HG03039 (cell line): ENCODE measurements at regions not wholly inside any gene's neighbourhood (a gene's known extent, or its start where the extent isn't known, plus 50 kb on each side); places are given as distances from the start of the nearest gene placed in this dataset.

Source experiments
- ATAC-seq: cut with Tn5 transposase; IDR thresholded peaks from one replicate; pipeline ENCODE4 v1.9.1; 2021; ENCODE audit warnings: mild to moderate bottlenecking, moderate library complexity; ENCODE audit not compliant: unreplicated experiment

DNA sequence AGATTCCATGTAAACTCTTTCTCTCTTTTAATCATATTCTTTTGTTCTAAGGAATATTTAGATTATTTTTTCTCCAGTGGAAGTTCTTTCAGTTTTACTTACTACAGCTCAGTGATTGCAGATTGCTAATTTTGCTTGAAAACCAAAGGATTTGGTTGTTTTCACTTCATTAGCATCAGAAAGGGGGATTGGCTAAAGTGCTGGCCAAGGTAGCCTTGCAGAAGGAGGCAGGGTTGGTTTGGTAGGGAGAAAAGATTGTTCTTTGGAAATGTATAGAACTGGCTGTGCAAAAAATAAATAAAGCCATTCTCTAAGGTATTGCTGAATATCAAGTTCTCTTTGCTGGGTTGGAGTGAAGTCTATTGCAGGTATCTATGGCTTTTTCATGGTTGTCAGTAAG, 92.6 kb downstream of the FAT3 start:
- ATAC-seq: no peak

DNA sequence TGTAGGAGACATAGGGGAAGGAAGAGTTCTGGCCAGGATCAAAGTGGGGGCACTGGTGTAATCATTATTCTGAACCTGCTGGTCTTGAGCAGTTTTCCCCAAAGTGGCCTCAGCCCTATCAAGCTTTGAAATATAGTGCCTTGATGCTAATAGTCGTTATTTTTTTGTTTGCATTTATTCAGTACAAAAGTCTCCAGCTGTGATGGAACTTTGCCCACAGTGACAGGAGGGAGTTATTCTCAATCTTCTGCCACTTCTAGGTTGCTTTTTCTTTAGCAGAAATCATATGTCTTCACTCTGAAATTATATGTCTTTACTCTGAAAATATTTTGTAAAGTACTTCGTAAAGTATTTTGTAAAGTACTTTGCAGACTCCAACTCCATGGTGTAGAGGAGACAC, 93.1 kb downstream of the FAT3 start:
- no peak for ATAC-seq

DNA sequence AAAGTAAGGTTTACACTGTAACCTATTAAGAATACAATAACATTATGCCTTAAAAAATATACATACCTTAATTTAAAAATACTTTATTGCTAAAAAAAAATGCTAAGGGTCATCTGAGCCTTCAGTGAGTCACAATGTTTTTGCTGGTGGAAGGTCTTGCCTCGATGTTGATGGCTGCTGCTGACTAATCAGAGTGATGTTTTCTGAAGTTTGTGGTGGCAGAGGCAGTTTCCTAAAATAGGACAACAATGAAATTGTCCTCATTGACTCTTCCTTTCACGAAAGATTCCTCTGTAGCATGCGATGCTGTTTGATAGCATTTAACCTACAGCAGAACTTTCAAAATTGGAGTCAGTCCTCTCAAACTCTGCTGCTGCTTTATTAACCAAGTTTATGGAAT, 97.6 kb downstream of the FAT3 start:
- no peak for ATAC-seq

DNA sequence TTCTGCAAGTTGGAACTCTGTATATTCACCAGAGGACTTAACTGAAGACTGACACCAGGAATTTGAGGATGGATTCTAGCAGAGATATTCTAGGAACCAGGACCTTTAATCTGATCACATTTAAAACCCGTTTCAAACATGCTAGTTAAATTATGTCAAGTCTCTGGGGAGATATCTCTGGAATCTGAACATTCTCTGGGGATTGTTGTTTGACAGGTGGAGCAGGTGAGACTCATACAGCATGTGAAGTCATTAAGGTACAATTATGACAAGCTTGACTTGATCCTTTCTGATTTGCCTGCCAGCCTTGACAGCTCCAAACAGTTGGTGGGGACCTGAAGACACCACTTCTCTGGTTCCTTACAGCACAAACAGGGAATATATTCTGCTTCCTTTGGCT, 100.3 kb downstream of the FAT3 start:
- ATAC-seq: no peak

DNA sequence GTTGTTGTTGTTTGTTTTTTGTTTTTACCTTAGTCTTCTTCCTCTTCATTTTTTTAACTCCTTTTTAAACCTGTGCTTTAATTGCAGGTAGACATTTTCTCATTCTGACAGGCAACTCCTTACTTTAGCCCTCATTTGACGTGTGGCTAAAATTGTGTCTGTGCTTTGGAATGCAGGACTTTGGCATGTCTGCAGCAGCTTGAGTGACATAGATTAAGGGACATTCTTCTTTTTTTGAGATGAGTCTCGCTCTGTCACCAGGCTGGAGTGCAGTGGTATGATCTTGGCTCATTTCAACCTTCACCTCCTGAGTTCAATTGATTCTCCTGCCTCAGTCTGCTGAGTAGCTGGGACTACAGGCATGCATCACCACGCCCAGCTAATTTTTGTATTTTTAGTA, 100.8 kb downstream of the FAT3 start:
- no peak for ATAC-seq

DNA sequence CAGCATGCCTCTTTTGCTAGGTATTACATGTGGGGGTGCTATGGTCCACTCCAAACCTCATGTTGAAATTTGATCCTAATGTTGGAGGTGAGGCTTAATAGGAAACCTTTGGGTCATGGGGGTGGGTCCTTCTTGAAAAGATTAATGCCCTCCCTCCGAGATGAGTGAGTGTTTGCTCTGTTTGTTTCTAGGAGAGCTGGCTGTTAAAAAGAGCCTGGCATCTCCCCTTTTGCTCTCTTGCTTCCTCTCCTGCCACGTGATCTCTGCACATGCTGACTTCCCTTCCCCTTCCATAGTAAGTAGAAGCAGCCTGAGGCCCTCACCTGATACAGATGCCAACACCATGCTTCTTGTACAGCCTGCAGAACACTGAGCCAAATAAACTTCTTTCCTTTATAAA, 104.5 kb downstream of the FAT3 start:
- no peak for ATAC-seq

DNA sequence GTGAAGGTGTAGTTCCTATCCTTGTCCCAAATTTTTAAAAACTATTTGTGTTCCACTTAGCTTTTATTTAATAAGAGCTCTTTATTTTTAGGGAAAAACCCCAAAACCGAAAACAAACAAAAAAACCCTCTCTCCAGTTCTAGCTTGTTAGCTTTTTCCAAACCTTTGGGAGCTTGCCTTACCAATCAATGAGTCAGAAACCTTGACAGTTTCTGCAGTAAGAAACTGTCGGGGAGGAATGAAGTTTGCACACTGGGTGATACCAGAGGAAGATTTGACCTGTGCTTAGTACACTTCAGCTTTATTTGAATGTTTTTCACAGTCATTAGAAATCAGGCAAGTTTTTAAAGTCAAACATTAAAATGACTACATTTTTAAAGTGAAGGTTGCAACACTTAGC, 105.0 kb downstream of the FAT3 start:
- ATAC-seq: no peak

DNA sequence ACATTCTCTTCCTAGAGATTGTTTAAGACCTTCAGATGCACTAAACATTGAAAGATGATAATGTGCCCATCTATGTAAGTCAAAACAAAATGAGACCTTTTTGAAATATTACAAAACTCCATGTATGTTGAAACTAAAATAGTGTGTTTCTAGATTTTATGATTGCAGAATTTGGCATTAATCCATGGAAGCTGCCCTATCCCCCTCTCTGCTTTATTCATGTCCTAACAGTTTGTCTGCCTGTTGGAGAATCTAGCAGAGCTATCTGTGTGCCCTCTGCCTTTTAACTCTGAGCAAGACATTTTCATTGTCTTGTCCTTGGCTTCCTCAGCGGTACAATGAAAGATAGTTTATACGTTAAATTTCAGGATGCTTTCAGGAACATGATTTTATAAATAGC, 105.5 kb downstream of the FAT3 start:
- ATAC-seq: no peak

DNA sequence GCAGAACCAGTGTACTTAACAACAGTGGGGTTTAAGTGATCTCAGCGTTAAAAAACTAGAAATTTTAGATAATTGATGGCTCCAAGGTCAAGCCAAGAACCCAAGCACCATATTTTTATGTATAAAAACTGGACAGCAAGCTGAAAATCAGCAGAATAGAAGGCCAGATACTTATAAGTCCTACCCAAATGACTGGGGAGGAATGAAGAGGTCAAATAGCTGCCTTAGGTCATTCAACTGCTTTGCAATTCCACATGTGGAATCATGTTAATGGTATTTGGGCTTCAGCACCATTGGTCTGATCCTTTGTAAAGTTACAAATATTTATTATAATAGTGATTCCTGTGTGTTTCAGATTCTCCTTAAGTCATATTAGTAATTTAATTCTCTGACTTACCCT, 108.4 kb downstream of the FAT3 start:
- ATAC-seq: no peak

DNA sequence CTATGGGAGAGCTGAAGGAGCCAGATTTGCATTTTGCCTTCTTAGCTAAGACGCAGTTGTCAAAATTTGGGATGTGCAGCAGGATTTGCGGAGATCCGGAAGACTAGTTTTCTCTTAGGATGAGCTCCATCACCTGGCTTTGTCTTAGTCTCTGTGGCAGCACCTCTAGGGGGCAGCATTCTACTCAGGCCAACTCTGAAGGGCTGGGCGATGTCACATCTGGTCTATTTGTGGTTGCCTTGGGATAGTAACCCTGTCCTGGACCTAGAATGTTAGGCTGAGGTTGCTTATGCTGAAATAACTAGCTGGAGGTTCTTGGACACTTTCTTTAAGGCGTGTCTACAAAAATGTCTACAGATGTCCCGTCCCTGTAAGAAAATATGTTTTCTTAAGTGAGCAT, 116.2 kb downstream of the FAT3 start:
- no peak for ATAC-seq

DNA sequence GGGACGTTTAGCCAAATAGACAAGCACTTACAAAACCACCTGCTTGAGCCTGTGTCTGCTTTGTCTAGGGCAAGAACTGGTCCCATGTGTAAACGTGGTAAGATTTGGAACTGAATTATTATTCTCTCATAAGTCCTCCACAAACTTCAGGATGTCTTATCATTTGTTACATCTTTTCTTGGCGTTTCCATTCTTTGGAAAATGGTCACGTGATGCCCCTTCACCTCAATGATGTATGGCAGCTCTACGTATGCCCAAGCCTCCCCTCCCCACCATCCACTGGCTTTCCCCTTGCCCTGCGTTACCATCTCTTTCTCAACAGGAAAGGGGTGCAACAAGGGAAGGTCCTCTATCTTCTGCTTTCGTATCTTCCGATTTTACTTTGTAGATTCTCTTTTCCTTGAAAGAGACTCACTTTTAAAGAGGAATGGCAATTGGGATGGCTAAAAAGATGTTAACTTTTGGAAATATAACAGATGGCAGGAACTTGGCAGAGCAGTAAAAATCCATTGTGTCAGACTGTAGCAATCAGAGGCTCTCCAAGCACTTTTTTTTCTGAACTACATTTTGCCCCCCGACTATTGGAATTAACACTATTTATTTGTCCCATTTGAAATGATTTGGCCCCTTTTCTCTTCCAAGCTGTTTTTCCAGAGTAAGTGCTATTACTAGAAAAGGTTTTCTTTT, 117.6 kb downstream of the FAT3 start:
- ATAC-seq: no peak

DNA sequence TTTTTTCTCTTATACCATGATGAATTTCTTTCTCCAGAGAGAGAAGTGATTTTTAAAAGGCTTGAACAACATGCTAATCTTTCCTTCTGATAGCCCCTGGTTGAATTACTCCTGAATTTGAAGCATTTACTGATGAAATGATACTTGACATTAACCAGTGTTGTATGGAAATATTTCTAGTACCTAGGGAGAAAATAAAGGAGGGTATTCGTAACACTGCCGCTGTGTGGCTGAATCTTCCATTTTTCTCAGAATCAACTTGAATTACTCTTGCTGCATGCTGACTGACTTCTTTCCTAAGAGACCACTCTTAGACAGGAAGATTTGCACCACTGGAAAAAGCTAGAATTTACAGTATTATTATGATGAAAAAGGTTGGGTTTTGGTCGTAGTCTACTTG, 118.3 kb downstream of the FAT3 start:
- no peak for ATAC-seq

DNA sequence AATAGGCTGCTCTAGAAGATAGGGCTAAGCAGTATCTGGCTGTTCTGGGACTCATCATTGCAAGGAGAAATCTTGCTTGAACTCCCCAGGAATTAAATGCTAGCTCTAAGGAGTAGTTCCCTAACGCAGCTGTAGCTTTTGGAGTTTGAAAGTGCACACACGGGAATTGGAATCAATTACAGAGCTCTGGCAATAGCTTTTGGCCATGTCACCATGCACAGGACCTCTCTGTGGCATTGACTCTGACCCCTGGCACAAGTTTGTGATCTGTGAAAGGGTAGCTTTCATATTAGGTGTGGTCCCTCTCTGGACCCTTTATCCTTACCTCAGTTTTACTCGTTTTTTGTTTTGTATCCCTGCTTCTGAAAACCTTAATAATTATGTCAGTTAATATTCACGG, 121.6 kb downstream of the FAT3 start:
- ATAC-seq: no peak

DNA sequence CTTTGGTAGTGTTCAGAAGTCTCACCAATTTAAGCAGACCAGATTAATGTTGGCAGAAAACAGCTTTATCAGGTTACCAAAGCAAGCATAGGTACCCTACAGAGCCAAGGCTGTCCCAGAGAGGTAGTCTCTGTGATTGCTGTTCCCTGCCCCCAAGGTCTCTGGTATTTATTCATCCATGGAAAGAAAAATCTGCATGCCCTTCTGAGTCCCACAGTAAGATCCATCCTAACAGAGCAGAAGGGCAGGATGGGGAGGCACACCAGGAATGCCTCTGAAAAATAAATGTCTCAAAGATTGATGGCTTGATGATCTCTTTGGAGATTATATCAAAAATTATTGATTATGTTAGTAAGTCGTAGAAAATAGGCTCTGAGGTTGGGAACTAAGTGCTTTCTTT, 122.8 kb downstream of the FAT3 start:
- ATAC-seq: no peak

DNA sequence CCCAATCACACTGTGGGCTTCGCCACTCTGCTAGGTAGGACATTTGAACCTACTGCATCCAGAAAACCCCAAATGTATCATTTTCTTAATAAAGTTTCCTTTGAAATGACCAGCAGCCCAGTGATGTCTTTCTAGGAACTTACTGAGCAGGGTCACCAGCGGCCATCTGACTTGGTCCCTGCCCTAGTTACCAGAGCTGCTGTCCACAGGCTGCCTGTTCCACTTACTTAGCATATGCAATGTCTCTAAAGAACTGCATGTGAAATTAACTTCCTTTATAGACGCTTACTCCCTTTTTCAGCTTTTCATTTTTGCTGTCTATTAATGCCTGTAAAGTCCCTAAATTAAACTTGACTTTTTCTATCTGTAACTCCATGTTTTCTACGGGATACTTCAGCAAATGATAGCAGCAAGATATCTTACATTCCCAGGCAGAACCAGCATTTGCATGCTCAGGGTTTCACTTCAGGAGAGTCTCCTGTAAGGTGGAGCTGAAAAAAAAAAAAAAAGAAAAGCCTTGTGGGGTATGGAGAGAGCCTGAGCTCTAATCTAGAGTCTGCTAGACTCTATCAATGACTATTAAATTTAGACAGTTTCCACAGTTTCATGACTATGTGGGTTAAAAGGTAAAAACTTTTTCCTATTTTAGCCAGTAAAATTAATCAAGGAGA, 125.0 kb downstream of the FAT3 start:
- no peak for ATAC-seq

DNA sequence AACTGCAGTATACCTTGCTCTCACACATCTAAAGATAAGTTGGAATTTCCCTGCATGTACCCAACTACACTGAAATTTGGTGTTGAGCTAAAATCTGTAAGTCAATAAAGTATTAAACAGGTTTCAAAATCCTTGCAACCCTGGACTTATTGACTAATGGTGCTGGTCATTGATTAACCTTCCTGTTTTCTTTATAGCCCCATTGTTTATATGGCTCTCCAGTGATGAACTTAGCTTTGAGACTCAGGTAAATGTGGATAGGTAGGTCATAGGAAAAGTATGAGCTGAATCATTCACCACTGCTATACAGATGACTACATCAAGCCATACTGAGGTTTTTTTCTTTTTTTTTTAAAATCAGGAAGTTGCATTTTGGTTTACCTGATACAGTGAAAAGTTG, 132.7 kb downstream of the FAT3 start:
- ATAC-seq: no peak

DNA sequence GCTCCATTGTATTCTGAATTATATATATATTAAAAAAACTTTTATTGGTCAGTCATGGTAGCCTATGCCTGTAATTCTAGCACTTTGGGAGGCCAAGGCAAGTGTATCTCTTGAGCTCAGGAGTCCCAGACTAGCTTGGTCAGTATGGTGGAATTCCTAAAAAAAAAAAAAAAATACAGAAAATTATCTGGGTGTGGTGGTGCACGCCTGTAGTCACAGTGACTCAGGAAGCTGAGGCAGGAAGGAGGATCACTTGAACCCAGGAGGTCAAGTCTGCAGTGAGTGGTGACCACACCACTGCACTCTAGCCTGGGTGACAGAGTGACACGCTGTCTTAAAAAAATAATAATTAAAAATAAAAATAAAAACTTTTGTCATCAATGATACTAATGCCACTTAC, 133.2 kb downstream of the FAT3 start:
- ATAC-seq: no peak

DNA sequence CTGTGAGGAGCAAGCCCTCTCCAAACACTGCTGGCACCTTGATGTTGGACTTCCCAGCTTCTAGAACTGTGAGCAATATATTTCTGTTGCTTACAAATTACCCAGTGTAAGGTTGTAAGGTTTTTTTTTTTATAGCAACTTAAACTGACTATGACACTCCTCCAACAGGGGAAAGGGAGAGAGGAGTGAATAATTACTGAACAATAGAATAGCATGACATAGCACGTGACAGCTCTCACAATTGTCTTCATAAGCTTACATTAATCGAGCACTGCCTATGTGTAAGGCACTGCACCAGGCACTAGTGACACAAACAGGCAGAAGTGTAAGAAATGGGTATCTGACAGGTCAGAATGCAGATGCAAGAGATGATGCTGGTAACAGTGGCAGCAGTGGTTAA, 136.9 kb downstream of the FAT3 start:
- ATAC-seq: no peak

DNA sequence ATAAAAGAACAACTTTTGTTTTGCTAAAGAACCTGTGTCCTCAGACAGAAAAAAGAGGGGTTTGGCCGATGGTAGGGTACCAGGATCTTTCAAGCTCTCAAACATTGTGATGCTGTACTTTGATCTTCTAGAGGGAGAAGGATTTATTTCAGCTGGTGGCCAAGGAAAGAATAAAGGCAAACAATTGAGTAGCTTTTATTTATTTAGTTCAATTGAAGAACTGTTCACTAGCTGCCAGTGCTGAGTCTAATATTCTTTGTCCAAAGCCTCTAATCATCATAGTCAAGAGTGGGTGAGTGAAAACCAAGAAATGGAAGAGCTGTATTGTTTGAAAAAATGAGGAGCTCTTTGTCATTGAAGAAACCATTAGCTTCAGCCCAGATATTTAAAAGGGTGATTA, 138.4 kb downstream of the FAT3 start:
- no peak for ATAC-seq

DNA sequence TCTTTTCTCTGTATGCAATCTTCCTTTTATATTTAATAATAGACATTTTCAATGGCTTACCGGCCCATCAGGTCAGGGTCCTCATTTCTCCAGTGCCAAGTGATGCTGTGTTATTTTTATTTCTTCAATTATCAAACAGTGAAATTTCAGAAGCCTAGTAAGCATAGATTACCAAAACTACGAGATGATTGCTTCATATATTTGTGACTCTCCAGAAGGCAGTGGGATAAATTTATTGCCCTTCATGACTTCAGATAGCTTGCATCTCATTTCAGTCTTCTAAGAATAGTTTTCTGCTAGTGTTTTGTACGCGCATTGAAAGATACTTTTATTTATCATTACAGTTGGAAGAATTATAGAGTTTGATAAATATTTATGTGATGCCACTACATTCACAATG, 139.6 kb downstream of the FAT3 start:
- no peak for ATAC-seq

DNA sequence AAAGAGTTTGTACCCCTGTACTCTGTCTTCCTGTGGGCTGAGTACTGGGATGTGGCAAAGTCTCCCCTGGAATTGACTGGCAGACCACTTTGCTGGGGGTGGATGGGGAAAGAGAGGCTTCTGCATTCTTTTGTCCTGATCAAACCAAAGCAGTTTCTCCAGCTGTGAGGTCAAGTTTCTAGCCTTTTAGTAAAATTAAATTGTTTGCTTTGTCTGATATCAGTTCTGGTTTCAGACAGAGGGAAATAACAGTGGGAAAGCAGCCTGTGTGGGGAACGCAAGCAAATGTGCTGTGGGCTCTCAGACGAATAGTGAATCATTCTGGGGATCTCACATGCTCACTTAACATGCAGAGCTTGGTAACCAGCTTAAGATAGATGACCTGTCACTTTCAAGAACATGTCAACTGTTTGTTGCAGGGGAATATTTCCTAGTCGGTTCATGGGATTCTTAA, 151.6 kb downstream of the FAT3 start:
- ATAC-seq: no peak

DNA sequence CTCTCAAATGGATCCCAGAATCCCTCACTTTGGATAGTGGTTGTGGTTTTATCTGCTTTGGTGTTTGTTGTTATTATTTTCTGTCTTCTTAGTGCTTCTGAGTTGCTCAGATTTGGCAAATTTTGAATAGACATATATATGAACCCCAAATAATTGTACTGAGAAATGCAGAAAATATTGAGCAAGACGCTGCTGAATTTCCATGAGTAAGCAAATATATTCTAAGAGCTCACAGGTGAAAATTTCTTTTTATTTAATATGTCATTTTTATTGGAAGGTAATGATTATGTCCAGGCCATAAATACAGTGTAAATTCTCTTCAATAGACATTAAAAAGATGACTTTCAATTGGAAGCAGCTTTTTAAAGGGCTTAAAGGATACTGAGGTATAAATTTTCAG, 152.1 kb downstream of the FAT3 start:
- ATAC-seq: no peak

DNA sequence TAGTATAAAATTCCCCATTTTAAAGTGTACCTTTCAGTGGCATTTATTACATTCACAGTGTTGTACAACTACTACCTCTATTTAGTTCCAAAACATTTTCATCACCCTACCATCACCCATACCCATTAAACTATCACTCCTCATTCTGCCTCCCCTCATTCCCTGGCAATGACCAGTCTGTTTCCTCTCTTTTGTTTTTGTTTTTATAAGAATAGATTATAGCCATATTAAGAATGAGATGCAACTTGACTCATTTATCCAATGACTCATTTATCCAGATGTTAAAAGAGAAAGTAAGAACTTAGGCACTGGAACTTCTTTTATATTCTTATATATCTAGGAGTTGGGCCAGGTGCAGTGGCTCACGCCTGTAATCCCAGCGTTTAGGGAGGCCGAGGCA, 156.3 kb downstream of the FAT3 start:
- ATAC-seq: no peak
